Neural progenitor cell (in vitro differentiated cells): ENCODE measurements at regions not wholly inside any gene's neighbourhood (a gene's known extent, or its start where the extent isn't known, plus 50 kb on each side); places are given as distances from the start of the nearest gene placed in this dataset.
"Not testable (repeated sequence)": the region's sequence is repeated elsewhere in the genome, so short reads cannot be mapped to it uniquely, and the experiment has no call there.

Experiments
- DNase-seq: peaks from one replicate; pipeline ENCODE4 v3.0.0-alpha.2; 2016; ENCODE audit warnings: low spot score
- H2AFZ ChIP-seq: fragments of 200-600 bp; sonication (generic); replicated peaks from 2 replicates; pipeline ENCODE4 v1.6.1; 2016; ENCODE audit warnings: antibody characterized with exemption
- H3F3A ChIP-seq: fragments of 200-600 bp; sonication (generic); 2 replicates; pipeline ENCODE4 v1.6.1; 2016; ENCODE audit warnings: antibody characterized with exemption, low read depth
- H3K27ac ChIP-seq: fragments of 200-600 bp; sonication (generic); 2 replicates; pipeline ENCODE4 v1.5.1; 2016; ENCODE audit warnings: mild to moderate bottlenecking
- H3K27me3 ChIP-seq: fragments of 200-600 bp; sonication (generic); 2 replicates; pipeline ENCODE4 v1.6.1; 2016; ENCODE audit warnings: mild to moderate bottlenecking, moderate library complexity
- H3K36me3 ChIP-seq: fragments of 200-600 bp; sonication (generic); 2 replicates; pipeline ENCODE4 v1.5.1; 2016
- H3K4me1 ChIP-seq: fragments of 200-600 bp; sonication (generic); 2 replicates; pipeline ENCODE4 v1.6.1; 2016; ENCODE audit warnings: mixed run types
- H3K4me2 ChIP-seq: fragments of 200-600 bp; sonication (generic); 2 replicates; pipeline ENCODE4 v1.6.1; 2016
- H3K4me3 ChIP-seq: fragments of 200-600 bp; sonication (generic); 2 replicates; pipeline ENCODE4 v1.5.1; 2016
- H3K79me2 ChIP-seq: fragments of 200-600 bp; sonication (generic); 2 replicates; pipeline ENCODE4 v1.6.1; 2016; ENCODE audit warnings: low read depth
- H3K9ac ChIP-seq: fragments of 200-600 bp; sonication (generic); 2 replicates; pipeline ENCODE4 v1.6.1; 2016
- H3K9me3 ChIP-seq: fragments of 200-600 bp; sonication (generic); 2 replicates; pipeline ENCODE4 v1.5.1; 2016; ENCODE audit warnings: low read depth
- H4K20me1 ChIP-seq: fragments of 200-600 bp; sonication (generic); 2 replicates; pipeline ENCODE4 v1.6.1; 2016; ENCODE audit warnings: low read depth
- H3K27ac Mint-ChIP-seq: 3 replicates; pipeline ENCODE4 v1.8.0; 2021; ENCODE audit warnings: mixed read lengths
- H3K27me3 Mint-ChIP-seq: 2 replicates; pipeline ENCODE4 v1.8.0; 2022; ENCODE audit warnings: low read depth, mild to moderate bottlenecking, inconsistent platforms, moderate library complexity, mixed read lengths; ENCODE audit not compliant: insufficient read depth
- H3K36me3 Mint-ChIP-seq: 3 replicates; pipeline ENCODE4 v1.8.0; 2021; ENCODE audit warnings: mixed read lengths
- H3K4me1 Mint-ChIP-seq: 3 replicates; pipeline ENCODE4 v1.8.0; 2021; ENCODE audit warnings: mixed read lengths
- H3K4me3 Mint-ChIP-seq: 3 replicates; pipeline ENCODE4 v1.8.0; 2021; ENCODE audit warnings: mild to moderate bottlenecking, moderate library complexity, mixed read lengths
- H3K9me3 Mint-ChIP-seq: 3 replicates; pipeline ENCODE4 v1.8.0; 2020; ENCODE audit warnings: mixed read lengths

GRCh38 chr21:10325546-10325945, 195.8 kb upstream of the TPTE start:
- H3K4me3 ChIP-seq, H3K36me3 Mint-ChIP-seq, H3K4me2 ChIP-seq, H4K20me1 ChIP-seq, H3K9ac ChIP-seq, H3K27ac ChIP-seq, H3K36me3 ChIP-seq, H3K27me3 ChIP-seq, H2AFZ ChIP-seq, H3K4me3 Mint-ChIP-seq, DNase-seq, H3K4me1 ChIP-seq, H3K27ac Mint-ChIP-seq, H3K4me1 Mint-ChIP-seq, H3K79me2 ChIP-seq: not testable (repeated sequence)
- Histone ChIP-seq H3F3A (peaks cover 16% of the 10 kb centered on the region), H3K9me3 (peaks cover 50% of the 10 kb centered on the region)
- peaks cover 50% of the 10 kb centered on the region for H3K9me3 Mint-ChIP-seq
- peaks cover 11% of the 10 kb centered on the region for H3K27me3 Mint-ChIP-seq

GRCh38 chr21:10326146-10326545, 195.2 kb upstream of the TPTE start:
- H3K9ac ChIP-seq, H3K4me1 ChIP-seq, H3K27ac Mint-ChIP-seq, H3K36me3 ChIP-seq, DNase-seq, H4K20me1 ChIP-seq, H3K4me3 Mint-ChIP-seq, H3K27ac ChIP-seq, H3K79me2 ChIP-seq, H3K36me3 Mint-ChIP-seq, H3K4me2 ChIP-seq, H3K4me1 Mint-ChIP-seq, H3K27me3 ChIP-seq, H3K4me3 ChIP-seq, H2AFZ ChIP-seq: not testable (repeated sequence)
- Histone ChIP-seq H3K9me3 (peaks cover 56% of the 10 kb centered on the region), H3F3A (peaks cover 16% of the 10 kb centered on the region)
- peaks cover 56% of the 10 kb centered on the region for H3K9me3 Mint-ChIP-seq
- H3K27me3 Mint-ChIP-seq, result peaks cover 11% of the 10 kb centered on the region

- not testable (repeated sequence) for H4K20me1 ChIP-seq, H3K36me3 Mint-ChIP-seq, H3K4me1 Mint-ChIP-seq, H3K9ac ChIP-seq, H3K27me3 ChIP-seq, H3K4me1 ChIP-seq, H3K79me2 ChIP-seq, H3K4me3 Mint-ChIP-seq, H3K27ac ChIP-seq, H3K4me2 ChIP-seq, H3K27ac Mint-ChIP-seq, DNase-seq, H3K4me3 ChIP-seq, H2AFZ ChIP-seq, H3K36me3 ChIP-seq
- H3K9me3 Mint-ChIP-seq, result peaks cover 77% of the 10 kb centered on the region
- H3K9me3 ChIP-seq, result peaks cover 80% of the 10 kb centered on the region
- peaks cover 16% of the 10 kb centered on the region for H3F3A ChIP-seq
- peaks cover 11% of the 10 kb centered on the region for H3K27me3 Mint-ChIP-seq
Observed at GRCh38 chr21:10328646-10329045, 192.7 kb upstream of the TPTE start.

- not testable (repeated sequence) for H3K36me3 ChIP-seq, H3K27me3 ChIP-seq, H3K27ac Mint-ChIP-seq, H3K4me1 Mint-ChIP-seq, H3K4me3 Mint-ChIP-seq, H3K4me1 ChIP-seq, H3F3A ChIP-seq, H3K4me2 ChIP-seq, H3K79me2 ChIP-seq, H3K27ac ChIP-seq, H4K20me1 ChIP-seq, H2AFZ ChIP-seq, H3K36me3 Mint-ChIP-seq, H3K27me3 Mint-ChIP-seq, DNase-seq, H3K9ac ChIP-seq, H3K4me3 ChIP-seq
- peaks cover 80% of the 10 kb centered on the region for H3K9me3 ChIP-seq
- H3K9me3 Mint-ChIP-seq, result peaks cover 78% of the 10 kb centered on the region
Observed at GRCh38 chr21:10330641-10331119, 190.7 kb upstream of the TPTE start.

- H2AFZ ChIP-seq, H4K20me1 ChIP-seq, H3K79me2 ChIP-seq, H3K27me3 ChIP-seq, H3K27ac ChIP-seq, H3K4me3 Mint-ChIP-seq, H3K9ac ChIP-seq, H3K27ac Mint-ChIP-seq, H3K4me2 ChIP-seq, DNase-seq, H3K4me1 Mint-ChIP-seq, H3K4me3 ChIP-seq, H3K36me3 Mint-ChIP-seq, H3F3A ChIP-seq, H3K4me1 ChIP-seq, H3K36me3 ChIP-seq: not testable (repeated sequence)
- H3K27me3 Mint-ChIP-seq, result peaks cover 11% of the 10 kb centered on the region
- H3K9me3 ChIP-seq, result peaks cover 76% of the 10 kb centered on the region
- peaks cover 77% of the 10 kb centered on the region for H3K9me3 Mint-ChIP-seq
Observed at GRCh38 chr21:10331134-10331533, 190.2 kb upstream of the TPTE start.

GRCh38 chr21:10332935-10333334, 188.4 kb upstream of the TPTE start:
- not testable (repeated sequence) for H4K20me1 ChIP-seq, H3K4me1 Mint-ChIP-seq, H3F3A ChIP-seq, H2AFZ ChIP-seq, H3K4me3 Mint-ChIP-seq, H3K27ac ChIP-seq, H3K36me3 ChIP-seq, DNase-seq, H3K4me1 ChIP-seq, H3K79me2 ChIP-seq, H3K27me3 ChIP-seq, H3K4me2 ChIP-seq, H3K9ac ChIP-seq, H3K36me3 Mint-ChIP-seq, H3K27ac Mint-ChIP-seq, H3K27me3 Mint-ChIP-seq, H3K4me3 ChIP-seq
- H3K9me3 Mint-ChIP-seq, result peaks cover 74% of the 10 kb centered on the region
- peaks cover 69% of the 10 kb centered on the region for H3K9me3 ChIP-seq

- H3K9me3 Mint-ChIP-seq, result peaks cover 73% of the 10 kb centered on the region
- not testable (repeated sequence) for DNase-seq, H3K9ac ChIP-seq, H3K4me2 ChIP-seq, H3K27me3 ChIP-seq, H2AFZ ChIP-seq, H3K36me3 ChIP-seq, H3K27ac Mint-ChIP-seq, H4K20me1 ChIP-seq, H3K36me3 Mint-ChIP-seq, H3K79me2 ChIP-seq, H3K27me3 Mint-ChIP-seq, H3K4me3 Mint-ChIP-seq, H3K27ac ChIP-seq, H3K4me1 ChIP-seq, H3K4me3 ChIP-seq, H3K4me1 Mint-ChIP-seq, H3F3A ChIP-seq
- peaks cover 70% of the 10 kb centered on the region for H3K9me3 ChIP-seq
Observed at GRCh38 chr21:10334391-10334790, 187.0 kb upstream of the TPTE start.

GRCh38 chr21:10342261-10342956, 179.0 kb upstream of the TPTE start:
- not testable (repeated sequence) for H3K27ac ChIP-seq, H3K4me1 ChIP-seq, H2AFZ ChIP-seq, H3K4me2 ChIP-seq, H3K4me3 ChIP-seq, H3K4me1 Mint-ChIP-seq, H3K27me3 ChIP-seq, H4K20me1 ChIP-seq, H3F3A ChIP-seq, H3K27ac Mint-ChIP-seq, H3K79me2 ChIP-seq, DNase-seq, H3K9ac ChIP-seq, H3K36me3 Mint-ChIP-seq, H3K4me3 Mint-ChIP-seq, H3K36me3 ChIP-seq
- peaks cover 16% of the 10 kb centered on the region for H3K27me3 Mint-ChIP-seq
- H3K9me3 ChIP-seq, result peaks cover 67% of the 10 kb centered on the region
- peaks cover 68% of the 10 kb centered on the region for H3K9me3 Mint-ChIP-seq
